ENCODE measurements at regions not wholly inside any gene's neighbourhood (a gene's known extent, or its start where the extent isn't known, plus 50 kb on each side); places are given as distances from the start of the nearest gene placed in this dataset.

DNA sequence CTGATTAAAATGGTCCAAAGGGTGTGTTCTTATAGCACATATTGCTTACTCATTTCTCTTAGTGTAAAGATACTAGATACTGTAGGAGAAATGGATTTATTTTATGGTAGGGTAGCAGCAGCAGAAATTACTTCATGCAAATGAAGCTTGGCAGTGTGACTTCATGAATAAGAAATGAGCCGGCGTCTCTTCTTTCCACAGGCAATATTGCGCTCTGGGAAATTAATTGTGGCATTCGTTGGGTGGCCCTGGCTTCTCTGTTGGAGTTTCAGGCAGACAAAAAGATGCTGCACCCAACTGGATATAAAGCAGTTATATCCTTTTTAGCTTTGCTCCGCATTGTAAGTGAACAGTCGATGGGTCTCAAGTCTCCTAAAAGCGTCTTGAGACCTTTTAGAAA, 211.0 kb upstream of the NAV2 start:
- TF ChIP-seq, protein P1, sequence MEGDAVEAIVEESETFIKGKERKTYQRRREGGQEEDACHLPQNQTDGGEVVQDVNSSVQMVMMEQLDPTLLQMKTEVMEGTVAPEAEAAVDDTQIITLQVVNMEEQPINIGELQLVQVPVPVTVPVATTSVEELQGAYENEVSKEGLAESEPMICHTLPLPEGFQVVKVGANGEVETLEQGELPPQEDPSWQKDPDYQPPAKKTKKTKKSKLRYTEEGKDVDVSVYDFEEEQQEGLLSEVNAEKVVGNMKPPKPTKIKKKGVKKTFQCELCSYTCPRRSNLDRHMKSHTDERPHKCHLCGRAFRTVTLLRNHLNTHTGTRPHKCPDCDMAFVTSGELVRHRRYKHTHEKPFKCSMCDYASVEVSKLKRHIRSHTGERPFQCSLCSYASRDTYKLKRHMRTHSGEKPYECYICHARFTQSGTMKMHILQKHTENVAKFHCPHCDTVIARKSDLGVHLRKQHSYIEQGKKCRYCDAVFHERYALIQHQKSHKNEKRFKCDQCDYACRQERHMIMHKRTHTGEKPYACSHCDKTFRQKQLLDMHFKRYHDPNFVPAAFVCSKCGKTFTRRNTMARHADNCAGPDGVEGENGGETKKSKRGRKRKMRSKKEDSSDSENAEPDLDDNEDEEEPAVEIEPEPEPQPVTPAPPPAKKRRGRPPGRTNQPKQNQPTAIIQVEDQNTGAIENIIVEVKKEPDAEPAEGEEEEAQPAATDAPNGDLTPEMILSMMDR (IDR thresholded peaks at IDR 0.05; ENCODE audit: insufficient read depth, low read depth, low read length): no peak
- no peak for TF ChIP-seq EZH2 (IDR thresholded peaks at IDR 0.05; ENCODE audit: insufficient read depth, low read length)
